SJSA1 (cell line): ENCODE measurements at regions not wholly inside any gene's neighbourhood (a gene's known extent, or its start where the extent isn't known, plus 50 kb on each side); places are given as distances from the start of the nearest gene placed in this dataset.

Experiments used
- DNase-seq, 2 experiments: peaks; one replicate each; pipeline ENCODE4 v3.0.0-alpha.2; 2015 to 2020; ENCODE audit warnings: low spot score in 2 of 2, low read depth in 1 of 2
- H3K27ac ChIP-seq: fragments of 250-450 bp; sonication (Bioruptor Pico); 2 replicates; pipeline ENCODE4 v1.5.1; 2020; ENCODE audit warnings: mild to moderate bottlenecking, moderate library complexity
- H3K27me3 ChIP-seq: fragments of 250-450 bp; sonication (Bioruptor Pico); replicated peaks from 2 replicates; pipeline ENCODE4 v1.5.1; 2020; ENCODE audit warnings: mild to moderate bottlenecking, moderate library complexity
- H3K36me3 ChIP-seq: fragments of 250-450 bp; sonication (Bioruptor Pico); 2 replicates; pipeline ENCODE4 v1.5.1; 2020; ENCODE audit warnings: mild to moderate bottlenecking
- H3K4me1 ChIP-seq: fragments of 250-450 bp; sonication (Bioruptor Pico); replicated peaks from 2 replicates; pipeline ENCODE4 v1.6.1; 2021; ENCODE audit warnings: mild to moderate bottlenecking
- H3K4me3 ChIP-seq: fragments of 250-450 bp; sonication (Bioruptor Pico); 2 replicates; pipeline ENCODE4 v1.5.1; 2020; ENCODE audit warnings: mild to moderate bottlenecking
- H3K9me3 ChIP-seq: fragments of 250-450 bp; sonication (Bioruptor Pico); replicated peaks from 2 replicates; pipeline ENCODE4 v1.5.1; 2020; ENCODE audit warnings: mild to moderate bottlenecking

DNA sequence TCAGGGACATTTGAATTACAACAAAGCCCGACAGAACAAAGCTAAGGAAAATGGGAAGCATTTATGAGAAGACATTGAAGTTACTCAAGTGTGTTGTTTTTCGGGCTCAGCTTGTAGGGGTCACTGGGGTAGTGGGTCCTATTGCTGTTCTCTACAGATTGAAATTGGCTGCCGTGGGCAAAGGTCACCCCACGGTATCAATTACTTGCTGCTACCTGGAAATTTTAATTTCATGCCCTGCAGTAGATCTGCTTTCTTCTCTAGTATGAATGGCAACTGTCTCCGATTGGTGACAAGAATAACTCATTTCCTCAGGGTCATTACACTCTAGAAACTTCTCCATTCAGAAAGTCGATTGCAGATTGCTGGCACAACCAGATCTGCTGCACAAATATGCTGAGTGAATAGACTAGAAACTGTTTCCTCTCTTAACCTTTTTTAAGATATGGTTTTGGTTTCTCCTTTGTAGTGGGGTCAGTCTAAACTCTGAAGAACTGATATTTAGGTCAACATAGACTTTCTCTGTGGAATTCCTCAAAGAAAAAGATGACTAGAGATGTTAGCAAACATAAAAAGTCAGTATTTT is 454.1 kb downstream of the ARHGEF28 start:
- Histone ChIP-seq H3K27ac (no peak overlapping the region), H3K27me3 (no peaks in the 10 kb centered on the region), H3K4me1 (no peaks in the 10 kb centered on the region), H3K9me3 (peaks cover 2% of the 10 kb centered on the region; the same call in 1 of the 2 replicates), H3K4me3 (no peak overlapping the region), H3K36me3 (no peaks in the 10 kb centered on the region)
- no peak for DNase-seq

DNA sequence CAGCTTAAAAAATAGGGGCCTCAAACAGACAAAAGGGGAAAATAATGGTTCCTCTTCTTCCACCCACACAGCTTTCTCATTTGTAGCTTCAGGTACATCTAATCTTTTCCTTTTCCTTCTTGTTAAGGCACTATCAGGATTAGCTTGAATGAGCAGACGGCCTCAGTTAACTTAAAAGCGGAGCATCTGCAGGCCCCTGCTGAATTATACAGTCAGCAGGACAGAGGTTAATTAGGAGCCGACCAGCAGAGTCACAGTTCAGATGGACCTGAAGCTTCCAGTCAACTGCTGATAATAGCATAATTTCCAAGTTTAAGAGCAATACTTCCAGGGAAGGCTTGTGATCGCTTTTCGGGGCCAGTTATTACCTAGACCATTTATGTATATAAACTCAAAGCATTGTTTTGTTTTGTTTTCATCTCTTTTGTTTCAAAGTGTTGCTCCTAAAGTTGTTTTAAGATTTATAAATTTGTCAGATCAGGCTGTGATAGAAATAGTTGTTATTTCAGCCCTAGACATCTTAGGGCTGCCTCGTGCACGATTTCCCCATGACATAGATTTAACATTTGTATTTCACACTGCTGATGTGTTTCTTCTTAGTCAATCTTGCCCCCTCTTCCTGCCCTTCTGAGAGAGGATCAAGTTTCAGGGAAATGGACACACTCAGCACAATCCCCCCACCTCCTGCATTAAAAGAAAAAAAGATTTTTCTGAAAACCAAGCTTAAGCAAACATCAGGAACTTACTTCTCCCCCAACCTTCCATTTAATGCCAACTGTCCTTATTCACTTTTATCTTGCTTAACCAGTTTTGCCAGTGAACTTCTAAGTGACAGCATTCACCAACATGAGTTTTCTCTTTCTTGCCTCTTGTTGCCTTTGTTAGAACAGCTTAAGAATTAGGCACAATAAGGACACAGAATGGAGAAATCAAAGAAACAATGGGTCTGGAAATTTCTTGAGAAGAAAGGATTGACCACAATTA is 449.8 kb downstream of the ARHGEF28 start:
- DNase-seq: no peak
- H3K36me3 ChIP-seq: no peaks in the 10 kb centered on the region
- H3K4me1 ChIP-seq: peaks cover 15% of the 10 kb centered on the region
- H3K27me3 ChIP-seq: no peaks in the 10 kb centered on the region
- H3K9me3 ChIP-seq: peaks cover 2% of the 10 kb centered on the region; the same call in 1 of the 2 replicates
- no peak overlapping the region for H3K4me3 ChIP-seq
- no peak overlapping the region for H3K27ac ChIP-seq

DNA sequence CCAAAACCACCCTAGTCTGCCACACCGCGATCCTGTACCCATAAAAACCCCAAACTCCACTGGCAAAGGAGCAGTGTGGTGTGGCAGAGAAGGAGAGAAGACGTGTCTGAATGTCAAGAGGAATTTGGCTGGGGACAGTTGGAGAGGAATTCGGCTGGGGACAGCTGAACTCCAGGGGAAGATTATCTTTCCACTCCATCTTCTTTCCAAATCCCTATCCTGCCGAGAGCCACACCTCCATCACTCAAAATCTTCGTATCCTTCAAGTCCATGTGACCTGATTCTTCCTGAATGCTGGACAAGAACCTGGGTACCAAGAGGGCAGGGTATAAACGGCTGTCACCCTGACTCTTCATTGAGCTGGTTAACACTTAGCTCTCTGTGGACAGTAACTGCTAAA is 448.1 kb downstream of the ARHGEF28 start:
- Histone ChIP-seq H3K4me3 (no peak overlapping the region), H3K36me3 (no peaks in the 10 kb centered on the region), H3K4me1 (peaks cover 22% of the 10 kb centered on the region), H3K9me3 (peaks cover 2% of the 10 kb centered on the region; the same call in 1 of the 2 replicates), H3K27ac (no peak overlapping the region), H3K27me3 (no peaks in the 10 kb centered on the region)
- DNase-seq: no peak

DNA sequence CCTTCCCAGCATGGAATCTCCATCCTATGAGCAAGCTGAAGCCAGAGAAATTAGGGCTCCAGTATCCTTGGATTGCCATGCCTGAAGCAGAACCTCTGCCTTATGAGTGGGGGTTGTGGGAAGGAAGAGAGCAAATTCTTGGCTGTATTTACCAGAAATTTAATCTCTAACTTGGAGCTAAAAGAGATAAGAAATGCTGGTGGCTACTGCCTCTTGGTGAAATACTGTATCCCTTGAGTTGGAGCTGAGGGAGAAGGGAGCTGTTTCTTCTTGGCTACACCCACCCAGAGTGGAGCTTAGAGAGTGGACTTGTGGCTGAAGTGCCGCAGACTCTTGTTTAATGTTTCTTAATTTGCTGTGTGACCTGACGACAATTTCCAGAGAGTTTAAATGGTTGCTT is 447.3 kb downstream of the ARHGEF28 start:
- H3K27ac ChIP-seq: no peak overlapping the region
- H3K27me3 ChIP-seq: no peaks in the 10 kb centered on the region
- peaks cover 23% of the 10 kb centered on the region for H3K4me1 ChIP-seq
- H3K36me3 ChIP-seq: no peaks in the 10 kb centered on the region
- no peak overlapping the region for H3K4me3 ChIP-seq
- H3K9me3 ChIP-seq: peaks cover 2% of the 10 kb centered on the region; the same call in 1 of the 2 replicates
- DNase-seq: no peak

DNA sequence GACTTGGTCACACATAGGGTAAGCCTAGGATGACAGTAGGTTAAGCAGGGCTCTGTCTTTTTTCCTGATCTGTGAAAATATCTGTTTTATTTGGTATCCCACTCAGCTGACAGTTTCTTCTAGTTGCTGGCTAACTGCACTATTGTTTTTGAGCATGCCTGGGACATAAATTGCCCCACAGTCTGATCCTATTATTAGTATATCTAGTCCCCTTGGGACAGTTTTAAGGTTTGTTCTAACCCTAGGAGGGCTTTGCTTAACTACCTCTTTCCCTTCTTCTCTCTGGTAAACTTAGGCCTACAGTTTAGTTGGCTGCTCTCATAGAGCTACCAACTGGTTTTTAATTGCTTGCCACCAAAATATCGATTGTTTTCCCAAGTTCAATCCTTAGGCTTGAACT is 446.6 kb downstream of the ARHGEF28 start:
- DNase-seq: no peak
- peaks cover 29% of the 10 kb centered on the region for H3K4me1 ChIP-seq
- H3K27ac ChIP-seq: no peak overlapping the region
- no peaks in the 10 kb centered on the region for H3K36me3 ChIP-seq
- H3K4me3 ChIP-seq: no peak overlapping the region
- peaks cover 2% of the 10 kb centered on the region; the same call in 1 of the 2 replicates for H3K9me3 ChIP-seq
- no peaks in the 10 kb centered on the region for H3K27me3 ChIP-seq

DNA sequence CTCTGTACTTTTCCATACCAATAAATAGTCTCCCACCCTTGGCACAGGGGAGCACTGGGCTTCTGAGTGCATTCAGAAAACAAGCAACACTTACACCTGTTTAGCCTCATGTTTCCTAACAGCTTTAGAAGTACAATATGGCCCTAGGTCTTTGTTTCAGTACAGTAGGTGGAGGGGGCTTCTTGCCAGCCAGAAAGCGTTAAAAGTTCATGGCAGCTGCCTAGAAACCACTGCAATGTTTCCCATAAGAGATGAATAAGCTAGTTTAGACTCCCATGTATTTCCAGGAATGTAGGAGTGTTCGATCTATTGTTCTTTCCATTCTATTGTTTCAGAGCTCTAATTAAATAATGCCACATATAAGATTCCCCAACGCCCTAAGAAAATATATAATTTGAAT is 444.8 kb downstream of the ARHGEF28 start:
- no peak overlapping the region for H3K4me3 ChIP-seq
- no peaks in the 10 kb centered on the region for H3K27me3 ChIP-seq
- H3K36me3 ChIP-seq: no peaks in the 10 kb centered on the region
- no peak for DNase-seq
- no peak overlapping the region for H3K27ac ChIP-seq
- peaks cover 34% of the 10 kb centered on the region for H3K4me1 ChIP-seq
- H3K9me3 ChIP-seq: no peaks in the 10 kb centered on the region

DNA sequence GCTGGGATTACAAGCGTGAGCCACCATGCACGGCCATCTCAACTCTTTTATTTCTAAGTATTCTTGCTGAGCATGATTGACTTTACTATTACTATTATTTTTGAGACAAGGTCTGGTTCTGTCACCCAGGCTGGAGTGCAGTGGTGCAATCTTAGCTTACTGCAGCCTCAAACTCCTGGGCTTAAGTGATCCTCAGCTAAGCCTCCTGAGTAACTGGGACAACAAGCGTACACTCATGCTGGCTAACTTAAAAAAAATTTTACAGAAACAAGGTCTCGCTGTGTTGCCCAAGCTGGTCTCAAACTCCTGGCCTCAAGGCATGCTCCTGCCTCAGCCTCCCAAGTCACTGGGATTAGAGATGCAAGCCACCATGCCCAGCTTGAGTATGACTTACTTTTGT is 443.7 kb downstream of the ARHGEF28 start:
- no peaks in the 10 kb centered on the region for H3K27me3 ChIP-seq
- no peak overlapping the region for H3K27ac ChIP-seq
- H3K36me3 ChIP-seq: no peaks in the 10 kb centered on the region
- no peak for DNase-seq
- H3K9me3 ChIP-seq: no peaks in the 10 kb centered on the region
- H3K4me3 ChIP-seq: no peak overlapping the region
- H3K4me1 ChIP-seq: peaks cover 37% of the 10 kb centered on the region

DNA sequence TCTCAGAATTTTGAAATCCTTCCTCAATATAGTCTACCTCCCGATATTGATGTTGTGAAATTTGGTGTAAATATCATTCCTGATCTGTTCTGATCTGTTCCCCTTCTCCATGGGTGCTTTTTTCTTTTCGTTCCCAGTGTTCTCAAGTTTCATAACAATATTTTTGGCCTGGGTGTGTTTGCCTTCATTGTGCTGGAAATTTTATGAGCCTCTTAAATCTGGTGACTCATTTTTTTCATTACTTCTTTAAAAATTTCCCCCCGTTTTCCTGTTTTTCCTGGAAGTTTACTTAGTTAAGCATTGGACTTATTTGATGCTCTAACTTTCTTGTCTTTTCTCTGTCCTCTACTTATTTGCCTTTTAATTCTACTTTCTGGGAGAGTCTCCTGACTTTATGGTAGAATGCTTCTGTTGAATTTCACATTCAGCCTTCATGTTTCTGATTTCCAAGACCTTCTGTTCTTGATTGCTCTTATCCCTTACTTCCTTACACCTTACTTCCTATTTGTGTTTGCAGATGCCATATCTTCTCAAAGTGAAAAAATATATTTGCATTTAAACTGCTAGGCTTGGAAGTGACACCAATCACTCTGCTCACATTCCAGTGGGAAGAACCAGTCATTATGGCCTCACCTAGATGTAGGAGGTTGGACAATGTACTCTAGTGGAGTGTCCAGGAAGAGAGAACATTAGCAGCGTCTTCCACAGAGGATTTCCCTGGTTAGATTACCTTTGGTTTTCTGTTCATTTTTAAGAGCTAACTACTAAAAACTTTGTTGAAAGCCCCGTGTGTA is 441.9 kb downstream of the ARHGEF28 start:
- no peaks in the 10 kb centered on the region for H3K27me3 ChIP-seq
- H3K4me1 ChIP-seq: peaks cover 51% of the 10 kb centered on the region
- peak overlapping the region; percentile 33 for H3K27ac ChIP-seq
- DNase-seq: peak in 1 of 2 experiments; percentile 38
- no peaks in the 10 kb centered on the region for H3K36me3 ChIP-seq
- H3K9me3 ChIP-seq: no peaks in the 10 kb centered on the region
- H3K4me3 ChIP-seq: no peak overlapping the region

DNA sequence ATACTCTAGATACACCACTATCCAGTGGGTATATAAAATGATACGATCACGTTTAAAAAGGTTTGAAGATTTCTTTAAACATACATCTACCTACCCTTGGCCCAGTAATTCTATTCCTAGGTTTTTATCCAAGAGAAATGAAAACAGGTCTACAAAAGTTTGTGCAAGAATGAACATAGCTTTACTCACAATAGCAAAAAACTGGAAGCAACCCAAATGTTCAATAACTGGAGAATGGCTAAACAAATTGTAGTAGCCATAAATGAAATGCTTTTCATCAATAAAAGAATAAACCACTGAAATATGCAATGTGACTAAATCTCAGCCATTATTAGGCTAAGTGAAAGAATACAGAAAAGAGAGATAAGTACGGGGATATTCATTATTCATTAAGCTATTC is 438.9 kb downstream of the ARHGEF28 start:
- Histone ChIP-seq H3K4me3 (no peak overlapping the region), H3K4me1 (peaks cover 36% of the 10 kb centered on the region), H3K27me3 (no peaks in the 10 kb centered on the region), H3K9me3 (no peaks in the 10 kb centered on the region), H3K36me3 (no peaks in the 10 kb centered on the region), H3K27ac (no peak overlapping the region)
- DNase-seq: no peak

DNA sequence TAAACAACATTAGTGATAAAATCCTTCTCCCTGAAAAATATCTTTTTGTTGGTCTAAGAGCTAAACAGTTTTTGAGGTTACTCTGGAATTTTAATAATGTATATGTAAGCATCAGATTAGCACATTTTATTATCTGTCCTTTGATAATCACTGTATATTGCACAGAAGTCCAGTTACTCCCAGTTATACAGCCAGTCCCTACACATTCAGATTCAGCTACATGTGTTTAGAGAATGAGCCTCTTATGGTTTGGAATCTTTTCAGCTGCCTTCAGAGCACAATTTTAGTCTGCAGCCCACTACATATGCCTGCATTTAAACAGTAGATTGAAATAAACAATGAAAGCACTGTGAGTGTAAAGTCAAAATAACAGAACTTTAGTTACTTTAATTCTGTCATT is 438.2 kb downstream of the ARHGEF28 start:
- Histone ChIP-seq H3K27me3 (no peaks in the 10 kb centered on the region), H3K9me3 (no peaks in the 10 kb centered on the region), H3K27ac (peak overlapping the region; percentile 99), H3K4me1 (peaks cover 36% of the 10 kb centered on the region), H3K4me3 (no peak overlapping the region), H3K36me3 (no peaks in the 10 kb centered on the region)
- DNase-seq: no peak

DNA sequence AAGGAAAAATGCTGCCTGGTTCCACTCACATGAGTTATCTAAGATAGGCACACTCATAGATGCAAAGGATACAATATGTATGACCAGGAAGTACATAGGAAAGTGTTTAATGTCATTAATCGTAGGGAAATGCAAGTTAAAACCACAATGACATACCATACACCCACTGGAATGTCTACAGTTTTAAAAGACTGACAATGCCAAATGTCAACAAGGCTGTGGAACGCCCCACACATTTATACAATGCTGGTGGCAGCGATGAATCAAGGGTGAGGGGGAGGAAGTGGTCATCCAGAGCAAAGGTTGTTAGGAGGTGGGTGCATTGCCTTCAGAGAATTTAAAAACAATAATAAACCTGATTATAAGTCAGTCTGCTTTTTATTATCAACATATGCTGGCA is 437.8 kb downstream of the ARHGEF28 start:
- H3K27ac ChIP-seq: peak overlapping the region; percentile 99
- no peaks in the 10 kb centered on the region for H3K9me3 ChIP-seq
- peak; percentile 93 to 96 for DNase-seq
- H3K4me1 ChIP-seq: peaks cover 36% of the 10 kb centered on the region
- no peaks in the 10 kb centered on the region for H3K27me3 ChIP-seq
- H3K4me3 ChIP-seq: peak overlapping the region; percentile 1; the same call in 1 of the 2 replicates
- H3K36me3 ChIP-seq: no peaks in the 10 kb centered on the region

DNA sequence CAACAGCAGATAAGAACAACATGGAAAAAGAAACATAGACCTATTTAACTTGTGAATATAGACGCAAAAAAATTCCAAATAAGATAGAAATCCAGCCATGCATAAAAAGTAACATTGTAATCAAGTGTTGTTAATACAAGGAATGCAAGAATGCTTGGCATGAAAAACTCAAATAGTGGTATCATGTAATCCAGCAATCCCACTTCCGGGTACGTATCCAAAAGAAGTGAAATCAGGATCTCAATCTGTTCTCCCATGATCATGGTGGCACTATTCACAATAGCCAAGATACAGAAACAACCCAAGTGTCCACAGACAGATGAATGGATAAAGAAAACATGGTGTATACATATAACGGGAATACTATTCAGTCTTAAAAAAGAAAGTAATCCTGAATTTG is 437.4 kb downstream of the ARHGEF28 start:
- H3K27me3 ChIP-seq: no peaks in the 10 kb centered on the region
- peak in 1 of 2 experiments; percentile 89 for DNase-seq
- H3K4me3 ChIP-seq: peak overlapping the region; percentile 1; the same call in 1 of the 2 replicates
- peak overlapping the region; percentile 99 for H3K27ac ChIP-seq
- no peaks in the 10 kb centered on the region for H3K36me3 ChIP-seq
- H3K9me3 ChIP-seq: no peaks in the 10 kb centered on the region
- H3K4me1 ChIP-seq: peaks cover 36% of the 10 kb centered on the region

DNA sequence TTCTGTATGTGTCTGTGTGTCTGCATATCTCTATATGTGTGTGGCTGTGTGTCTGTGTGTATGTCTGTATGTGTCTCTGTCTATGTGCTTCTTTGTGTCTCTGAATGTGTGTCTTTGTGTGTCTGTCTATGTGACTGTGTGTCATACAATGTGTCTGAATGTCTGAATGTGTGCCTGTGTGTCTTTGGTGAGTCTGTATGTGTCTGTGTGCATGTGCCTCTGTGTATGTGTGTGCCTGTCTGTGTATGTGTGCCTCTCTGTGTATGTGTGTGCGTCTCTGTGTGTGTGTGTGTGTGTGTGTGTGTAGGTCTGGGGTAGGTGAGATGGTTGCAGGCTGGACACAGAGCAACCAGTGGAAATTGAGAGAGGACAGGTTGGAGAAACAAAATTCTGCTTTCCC is 435.3 kb downstream of the ARHGEF28 start:
- H3K27me3 ChIP-seq: no peaks in the 10 kb centered on the region
- no peak overlapping the region for H3K27ac ChIP-seq
- no peak overlapping the region for H3K4me3 ChIP-seq
- H3K4me1 ChIP-seq: peaks cover 31% of the 10 kb centered on the region
- H3K9me3 ChIP-seq: no peaks in the 10 kb centered on the region
- no peak for DNase-seq
- no peaks in the 10 kb centered on the region for H3K36me3 ChIP-seq
